HL-60/S4 treated with phorbol 12-myristate 13-acetate at 8.2 ng/mL for 4 days and 3 days (cell line): ENCODE measurements at regions not wholly inside any gene's neighbourhood (a gene's known extent, or its start where the extent isn't known, plus 50 kb on each side); places are given as distances from the start of the nearest gene placed in this dataset.
"Not testable (repeated sequence)": the region's sequence is repeated elsewhere in the genome, so short reads cannot be mapped to it uniquely, and the experiment has no call there.

Experiments used
- in situ Hi-C: fragments of 300-500 bp; cut with MboI; formaldehyde crosslinking; loops from 2 replicates; pipeline ENCODE4 v1.15.0; 2022; ENCODE audit warnings: low sequenced_read_pairs

DNA sequence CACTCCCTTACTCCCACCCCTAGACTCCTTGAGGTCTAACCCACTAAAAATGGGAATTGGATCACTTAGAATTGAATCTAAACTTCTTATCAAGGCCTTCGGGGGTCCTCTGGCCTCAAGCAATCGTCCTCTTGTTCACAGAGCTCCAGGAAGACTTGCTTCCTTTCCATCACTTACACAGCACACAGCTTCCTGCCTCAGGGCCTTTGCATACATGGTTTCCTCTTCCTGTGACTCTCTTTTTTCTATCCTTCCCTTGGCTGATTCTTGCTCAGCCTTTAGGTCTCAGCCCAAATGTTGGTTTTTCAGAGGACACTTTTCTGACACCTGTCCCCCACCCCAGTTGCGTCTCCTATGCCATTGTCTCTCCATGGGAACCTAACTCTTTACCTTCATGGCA is 50.0 kb upstream of the ALDH1B1 start:
- in situ Hi-C loops, result no loop called here

GRCh38 chr9:38342096-38342495 is 50.4 kb upstream of the ALDH1B1 start:
- in situ Hi-C loops, result no loop called here

DNA sequence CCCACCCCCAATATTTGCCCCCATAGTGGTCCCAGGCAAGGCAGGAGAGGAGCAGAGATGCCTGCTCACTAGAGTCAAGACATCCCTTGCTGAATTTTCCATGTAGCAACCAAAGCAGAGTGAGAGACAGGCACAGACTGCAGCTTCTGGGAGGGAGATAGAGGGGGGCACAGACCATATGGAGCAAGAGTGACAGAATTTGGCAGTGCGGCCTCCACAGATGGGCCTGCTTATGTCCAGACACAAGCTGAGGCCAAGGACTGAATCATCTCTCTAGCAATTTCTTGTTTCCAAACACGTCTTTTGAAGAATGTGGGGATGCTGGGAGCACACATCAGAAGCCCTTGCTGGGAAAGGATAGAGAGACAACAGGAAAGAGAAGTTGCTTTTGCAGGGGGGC is 53.0 kb upstream of the ALDH1B1 start:
- in situ Hi-C loops, result no loop called here

DNA sequence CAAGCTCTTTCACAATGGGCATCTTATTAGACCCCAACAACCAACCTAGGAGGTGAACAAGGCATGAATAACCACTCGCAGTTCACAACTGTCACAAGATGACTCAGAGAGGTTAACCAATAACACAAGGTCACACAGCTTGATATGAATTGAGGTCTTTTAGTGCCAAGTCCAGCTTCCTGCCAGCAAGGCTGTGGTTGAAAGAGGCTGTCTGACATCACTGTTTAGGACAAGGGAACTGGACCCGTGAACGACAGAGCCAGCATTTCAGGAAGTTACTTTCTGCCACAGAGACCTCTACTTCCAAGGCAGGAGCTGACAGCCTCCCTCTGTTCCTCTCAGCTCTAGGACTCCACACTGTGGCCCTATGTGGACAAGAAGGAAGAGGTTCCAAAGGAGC is 53.4 kb upstream of the ALDH1B1 start:
- in situ Hi-C loops, result no loop called here

GRCh38 chr9:38338342-38339018 is 54.0 kb upstream of the ALDH1B1 start:
- in situ Hi-C loops, result no loop called here

DNA sequence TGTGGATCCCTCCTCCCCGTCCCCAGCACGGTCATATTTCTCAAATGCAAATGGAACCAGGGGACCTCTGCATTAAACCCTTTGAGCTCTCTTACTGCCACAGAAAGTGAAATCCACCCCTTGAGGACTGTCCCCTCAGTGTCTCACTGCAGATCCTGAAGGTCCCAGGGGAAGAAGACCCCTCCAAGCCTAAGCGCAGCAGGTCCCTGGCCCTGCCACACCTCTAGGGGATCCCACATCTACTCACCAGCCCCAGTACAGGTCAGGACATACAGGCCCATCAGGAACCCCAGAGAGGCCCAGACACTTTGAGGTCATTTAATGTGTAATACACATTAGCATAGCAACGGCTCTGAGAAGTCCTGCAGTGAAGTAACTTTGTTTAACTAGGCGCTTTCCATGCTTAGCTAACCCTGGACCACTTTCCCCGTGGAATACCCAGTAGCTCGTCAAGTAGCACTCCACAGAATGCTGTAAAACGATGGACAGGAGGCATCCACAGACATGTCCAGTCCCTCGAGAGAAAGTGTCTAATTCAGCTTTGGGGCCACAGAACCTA is 54.7 kb upstream of the ALDH1B1 start:
- in situ Hi-C loops, result no loop called here

DNA sequence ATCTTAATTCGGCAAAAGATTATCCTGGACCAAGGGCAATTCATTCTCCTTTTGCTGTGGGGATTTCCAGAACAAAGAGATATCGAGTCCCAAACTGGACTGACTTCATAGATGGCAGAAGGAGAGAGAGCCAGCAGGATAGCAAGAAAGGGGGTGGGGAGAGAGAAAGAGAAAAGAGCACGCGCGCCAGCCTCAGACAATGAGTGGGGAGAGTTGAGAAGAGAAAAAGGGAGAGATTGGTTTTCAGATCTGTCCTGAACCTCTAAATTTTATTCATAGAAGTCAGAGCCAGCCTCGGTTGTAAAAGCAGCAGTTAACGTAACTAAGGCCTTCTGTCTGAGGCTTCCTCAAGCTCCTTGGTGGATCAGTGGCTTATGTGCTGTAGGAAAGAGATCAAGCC is 55.3 kb upstream of the ALDH1B1 start:
- in situ Hi-C loops, result no loop called here

DNA sequence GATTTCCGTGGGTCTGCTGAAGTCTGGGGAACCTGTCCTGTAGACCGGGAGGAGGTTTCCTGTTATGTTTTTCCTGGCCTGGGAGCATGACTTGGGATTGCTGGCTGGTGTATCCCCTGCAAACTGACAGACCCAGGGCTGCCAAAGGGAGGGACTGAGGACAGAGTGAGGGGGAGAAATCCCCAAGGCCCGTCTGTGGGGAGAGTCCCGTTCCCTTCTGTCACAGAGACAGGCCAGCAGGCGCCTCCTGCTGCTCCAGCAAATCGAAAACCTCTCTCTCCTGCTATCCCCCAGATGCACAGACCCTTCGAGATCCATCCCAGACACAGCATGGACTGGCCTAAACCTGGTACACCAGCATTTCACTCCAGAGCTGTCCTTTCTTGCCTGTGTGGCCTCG is 56.2 kb upstream of the ALDH1B1 start:
- in situ Hi-C loops, result no loop called here

DNA sequence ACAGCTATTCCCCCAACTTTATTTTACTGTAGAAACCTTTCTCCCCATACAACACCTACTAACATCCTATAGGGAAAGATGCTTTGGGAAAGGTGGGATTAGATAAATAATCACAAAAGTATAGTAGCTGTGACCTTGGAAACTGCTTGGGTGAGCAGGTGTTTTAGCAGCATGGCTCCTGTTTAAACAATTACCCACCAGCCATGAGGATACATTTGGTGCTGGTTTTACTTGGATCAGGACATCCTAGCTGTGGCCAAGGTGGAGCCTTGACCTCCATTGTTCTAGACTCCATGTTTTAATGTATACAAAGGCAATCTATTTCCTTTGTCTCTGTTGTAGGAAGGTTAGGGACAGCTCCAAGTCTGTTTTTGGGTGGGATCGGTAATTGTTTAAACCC is 56.8 kb upstream of the ALDH1B1 start:
- in situ Hi-C loops, result no loop called here

DNA sequence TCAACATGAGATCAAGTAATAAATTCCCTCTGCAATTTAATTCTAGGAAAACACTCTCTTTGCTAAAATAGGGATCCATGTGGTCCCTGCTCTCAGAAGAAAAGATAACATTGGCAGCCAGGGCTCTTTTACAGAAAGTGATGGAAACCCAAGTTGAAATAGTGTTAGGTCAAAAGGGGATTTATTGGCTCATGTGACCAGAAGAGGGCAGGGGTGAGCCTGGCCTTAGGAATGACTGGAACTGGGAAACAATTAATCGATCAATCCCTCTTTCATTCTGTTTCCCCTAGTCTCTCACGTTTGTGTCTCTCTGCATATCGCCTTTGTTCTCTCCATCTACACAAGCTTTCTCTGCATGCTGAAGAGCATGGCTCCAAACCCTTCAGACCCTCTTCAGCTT is 58.3 kb upstream of the ALDH1B1 start:
- in situ Hi-C loops, result no loop called here

GRCh38 chr9:38333047-38333446 is 59.5 kb upstream of the ALDH1B1 start:
- in situ Hi-C loops, result no loop called here

- in situ Hi-C loops, result no loop called here
Observed at GRCh38 chr9:38332625-38333024, 59.9 kb upstream of the ALDH1B1 start.

DNA sequence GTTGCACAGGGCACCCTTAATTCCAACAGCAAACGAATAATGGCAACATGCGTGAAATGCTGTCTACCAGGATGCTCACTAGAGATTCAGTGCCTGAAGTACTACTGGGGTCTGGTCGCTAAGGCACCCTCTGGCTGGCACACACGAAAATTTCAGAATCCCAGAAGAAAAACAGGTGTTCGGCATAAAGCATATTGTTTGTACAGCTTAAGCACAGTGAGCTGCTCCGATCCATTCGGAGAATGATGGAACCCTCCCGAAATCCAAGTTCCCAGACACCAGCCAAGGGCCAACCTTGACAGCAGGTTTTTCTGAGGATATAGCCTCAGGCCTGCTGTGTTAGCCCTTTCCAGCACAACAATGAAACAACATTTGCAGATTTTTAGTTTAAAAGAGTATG is 61.4 kb upstream of the ALDH1B1 start:
- in situ Hi-C loops, result no loop called here

DNA sequence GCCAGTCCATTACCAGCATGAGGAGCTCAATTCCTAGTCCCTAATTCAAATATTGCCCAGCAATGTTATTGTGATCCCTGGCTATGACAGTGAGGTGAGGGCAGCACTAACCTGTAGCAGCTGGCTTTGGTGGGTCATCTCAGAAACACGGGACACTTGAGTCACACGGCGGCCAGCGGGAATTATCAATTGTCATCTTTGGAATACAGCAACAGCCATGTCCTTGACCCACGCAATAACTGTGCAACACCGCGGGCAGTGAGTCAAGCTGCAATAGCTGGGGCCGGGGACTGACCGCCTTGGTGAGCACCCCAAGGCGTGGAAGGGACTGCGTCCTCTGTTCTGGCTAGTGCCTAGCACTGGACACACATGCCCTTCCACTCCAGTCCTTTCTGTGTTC is 62.5 kb upstream of the ALDH1B1 start:
- in situ Hi-C loops, result no loop called here

GRCh38 chr9:38328765-38329164 is 63.7 kb upstream of the ALDH1B1 start:
- in situ Hi-C loops, result no loop called here

DNA sequence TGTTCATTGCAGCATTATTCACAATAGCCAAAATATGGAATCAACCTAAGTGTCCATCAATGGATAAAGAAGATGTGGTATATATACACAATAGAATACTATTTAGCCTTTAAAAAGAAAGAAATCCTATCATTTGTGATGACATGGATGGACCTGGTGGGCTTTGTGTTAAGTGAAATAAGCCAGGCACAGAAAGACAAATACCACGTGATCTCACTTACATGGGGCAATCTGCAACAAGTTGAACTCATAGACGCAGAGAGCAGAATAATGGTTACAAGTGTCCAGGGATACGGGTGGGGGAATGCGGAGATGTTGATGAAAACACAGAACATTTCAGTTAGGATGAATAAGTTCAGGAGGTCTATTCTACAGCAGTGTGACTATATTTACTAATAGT is 66.4 kb upstream of the ALDH1B1 start:
- in situ Hi-C loops, result no loop called here

DNA sequence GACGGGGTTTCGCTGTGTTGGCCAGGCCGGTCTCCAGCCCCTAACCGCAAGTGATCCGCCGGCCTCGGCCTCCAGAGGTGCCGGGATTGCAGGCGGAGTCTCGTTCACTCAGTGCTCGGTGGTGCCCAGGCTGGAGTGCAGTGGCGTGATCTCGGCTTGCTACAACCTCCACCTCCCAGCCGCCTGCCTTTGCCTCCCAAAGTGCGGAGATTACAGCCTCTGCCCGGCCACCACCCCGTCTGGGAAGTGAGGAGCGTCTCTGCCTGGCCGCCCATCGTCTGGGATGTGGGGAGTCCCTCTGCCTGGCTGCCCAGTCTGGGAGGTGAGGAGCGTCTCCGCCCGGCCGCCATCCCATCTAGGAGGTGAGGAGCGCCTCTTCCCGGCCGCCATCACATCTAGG is 68.3 kb upstream of the ALDH1B1 start:
- in situ Hi-C loops, result not testable (repeated sequence)

- in situ Hi-C loops, result no loop called here
Observed at GRCh38 chr9:38322937-38323336, 69.6 kb upstream of the ALDH1B1 start.

GRCh38 chr9:38319496-38320173 is 72.9 kb upstream of the ALDH1B1 start:
- in situ Hi-C loops, result no loop called here

DNA sequence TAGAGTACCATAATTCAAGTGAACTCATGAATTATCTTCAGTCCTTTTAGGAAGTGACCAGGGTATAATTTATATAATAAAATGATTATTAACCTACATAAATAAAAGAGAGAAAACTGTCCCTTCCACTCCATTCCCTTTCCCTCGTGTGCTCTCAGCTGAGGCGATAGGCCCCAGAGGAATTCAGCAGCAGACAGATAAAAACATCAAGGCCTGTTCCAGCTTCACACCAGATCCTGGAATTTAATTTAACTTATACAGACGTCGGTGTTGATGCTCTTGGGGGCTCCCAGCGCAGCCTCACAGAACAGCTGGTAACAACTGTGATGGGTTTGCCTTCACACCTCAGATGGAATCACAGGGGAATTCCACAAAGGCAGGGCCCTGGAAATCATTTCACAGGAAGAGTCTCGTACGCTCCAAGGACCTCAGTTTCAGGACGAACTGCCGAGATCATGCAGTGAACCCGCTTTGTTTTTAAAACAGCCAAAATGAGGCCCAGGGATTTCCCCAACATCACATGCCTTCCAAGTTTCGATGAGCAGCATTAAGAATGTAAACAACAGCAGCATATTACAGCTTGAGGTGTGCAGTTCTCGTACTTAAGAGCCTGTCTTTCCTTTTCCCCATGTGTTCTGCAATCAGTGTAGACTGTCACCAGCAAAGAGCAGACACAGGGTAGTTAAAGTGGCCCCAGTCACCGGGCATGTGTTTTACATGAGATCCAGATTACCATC is 73.6 kb upstream of the ALDH1B1 start:
- in situ Hi-C loops, result no loop called here

DNA sequence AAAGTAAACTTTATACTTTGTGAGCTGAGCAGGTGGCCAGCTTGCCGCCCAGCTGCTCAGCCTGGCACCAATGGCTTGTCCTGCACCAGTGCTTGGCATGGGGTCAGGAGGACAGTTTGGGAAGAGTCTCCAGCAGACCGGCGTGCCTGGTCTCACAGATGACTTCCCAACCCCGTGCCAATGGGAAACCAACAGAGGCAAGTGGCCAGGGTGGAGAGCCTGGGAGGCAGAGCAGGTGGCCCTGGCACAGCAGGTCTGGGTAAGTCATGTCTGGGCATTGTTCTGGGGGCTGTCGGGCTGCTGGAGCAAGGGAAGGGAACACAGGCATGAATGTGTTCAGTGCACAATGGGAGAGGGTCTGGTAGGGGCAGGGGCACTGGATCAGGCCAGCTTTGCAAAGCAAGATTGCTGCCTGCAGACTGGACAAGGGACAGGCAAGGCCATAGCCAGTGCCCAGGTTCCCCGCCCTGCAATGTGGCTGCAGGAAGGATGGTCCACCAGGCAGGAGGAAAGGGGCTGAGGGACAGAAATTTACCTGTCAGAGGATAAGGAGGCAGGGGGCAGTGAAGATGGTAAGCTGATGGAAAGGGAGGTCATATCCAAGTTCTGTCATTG is 76.2 kb upstream of the ALDH1B1 start:
- in situ Hi-C loops, result no loop called here
